ENCODE measurements at regions not wholly inside any gene's neighbourhood (a gene's known extent, or its start where the extent isn't known, plus 50 kb on each side); places are given as distances from the start of the nearest gene placed in this dataset.
"Not testable (repeated sequence)": the region's sequence is repeated elsewhere in the genome, so short reads cannot be mapped to it uniquely, and the experiment has no call there.

DNA sequence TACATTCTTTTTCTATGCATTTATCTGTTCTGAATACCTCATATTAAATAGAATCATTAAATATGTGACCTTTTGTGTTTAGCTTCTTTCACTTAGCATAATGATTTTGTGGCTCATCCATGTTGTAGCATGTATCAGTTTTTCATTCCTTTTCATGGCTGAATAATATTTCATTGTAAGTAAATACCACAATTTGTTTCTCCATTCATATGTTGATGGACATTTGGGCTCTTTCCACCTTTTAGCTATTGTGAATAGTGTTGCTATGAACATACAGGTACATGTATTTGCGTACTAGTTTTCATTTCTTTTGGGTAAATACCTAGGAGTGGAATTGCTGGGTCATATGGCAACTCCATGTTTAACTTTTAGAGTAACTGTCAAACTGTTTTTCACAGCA lies 85.1 kb downstream of the GNL3L start:
- DNase-seq (ENCODE audit: low spot score), result no peak

DNA sequence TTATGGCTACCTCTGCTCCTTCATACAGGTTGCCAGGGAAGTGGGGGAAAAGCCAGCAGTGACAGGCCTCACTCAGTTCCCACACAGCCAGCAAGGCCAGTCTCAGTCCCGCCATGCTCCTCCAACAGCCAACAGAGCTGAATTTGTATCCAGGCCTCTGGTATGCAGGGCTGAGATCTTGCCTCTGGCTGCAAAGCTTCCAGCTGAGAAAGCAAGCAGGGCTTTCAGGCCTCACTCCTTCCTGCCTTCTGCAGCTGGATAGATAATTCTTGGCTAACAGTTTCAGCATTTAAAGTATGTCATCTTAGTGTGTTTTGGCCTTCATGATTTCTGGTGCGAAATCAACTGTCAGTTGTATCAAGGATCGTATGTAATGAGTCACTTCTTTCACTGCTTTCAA lies 103.6 kb downstream of the GNL3L start:
- DNase-seq (ENCODE audit: low spot score), result no peak

DNA sequence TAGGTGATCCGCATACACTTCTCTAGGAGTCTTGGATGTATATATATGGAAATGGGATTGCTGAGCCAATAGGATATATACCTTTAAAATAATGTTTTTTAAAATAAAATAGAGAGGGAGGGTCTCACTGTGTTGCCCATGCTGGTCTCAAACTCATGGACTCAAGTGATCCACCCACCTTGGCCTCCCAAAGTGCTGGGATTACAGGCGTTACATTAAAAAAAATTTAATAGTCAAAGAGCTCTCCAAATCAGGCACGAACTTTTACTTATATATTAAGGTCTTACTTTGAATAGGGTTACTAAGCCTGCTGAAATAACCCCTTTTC lies 109.0 kb downstream of the GNL3L start:
- DNase-seq (ENCODE audit: low spot score), result no peak

DNA sequence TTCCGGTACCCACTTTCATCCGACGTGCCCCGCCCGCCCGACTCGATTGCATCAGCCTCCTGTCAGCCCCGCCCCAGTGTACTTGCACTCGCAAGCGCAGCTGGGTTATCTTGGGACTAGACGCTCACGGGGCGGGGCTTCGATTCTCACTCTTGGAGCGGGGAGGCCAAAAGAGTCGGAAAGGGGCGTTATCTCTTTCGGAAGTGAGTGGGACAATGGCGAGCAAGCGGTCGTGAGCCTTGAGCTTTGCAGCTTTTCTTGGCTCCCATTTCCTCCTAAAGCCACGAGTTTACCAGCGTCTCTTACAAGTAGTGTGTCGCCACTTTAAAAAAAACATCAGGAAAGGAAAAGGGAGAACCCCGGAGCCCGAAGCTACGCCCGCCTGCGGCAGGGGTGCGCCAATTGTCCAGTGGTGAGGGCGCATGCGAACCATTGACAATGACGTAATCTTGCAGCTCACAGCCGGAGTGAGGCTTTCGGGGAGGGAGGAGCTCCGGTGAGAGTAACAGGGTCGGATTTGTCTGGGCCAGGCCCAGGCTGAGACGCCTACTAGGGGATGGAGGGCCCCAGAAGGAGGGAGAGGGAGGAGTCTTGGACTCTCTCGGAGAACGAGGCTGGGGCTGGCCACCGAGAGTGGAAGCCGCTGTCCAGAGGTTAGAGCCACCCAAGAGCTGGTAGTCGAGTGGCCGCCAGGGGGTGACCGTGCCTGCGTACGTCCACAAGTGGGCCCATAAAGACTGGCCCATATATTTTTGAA lies 109.5 kb downstream of the GNL3L start:
- peak; percentile 92 for DNase-seq (ENCODE audit: low spot score)

DNA sequence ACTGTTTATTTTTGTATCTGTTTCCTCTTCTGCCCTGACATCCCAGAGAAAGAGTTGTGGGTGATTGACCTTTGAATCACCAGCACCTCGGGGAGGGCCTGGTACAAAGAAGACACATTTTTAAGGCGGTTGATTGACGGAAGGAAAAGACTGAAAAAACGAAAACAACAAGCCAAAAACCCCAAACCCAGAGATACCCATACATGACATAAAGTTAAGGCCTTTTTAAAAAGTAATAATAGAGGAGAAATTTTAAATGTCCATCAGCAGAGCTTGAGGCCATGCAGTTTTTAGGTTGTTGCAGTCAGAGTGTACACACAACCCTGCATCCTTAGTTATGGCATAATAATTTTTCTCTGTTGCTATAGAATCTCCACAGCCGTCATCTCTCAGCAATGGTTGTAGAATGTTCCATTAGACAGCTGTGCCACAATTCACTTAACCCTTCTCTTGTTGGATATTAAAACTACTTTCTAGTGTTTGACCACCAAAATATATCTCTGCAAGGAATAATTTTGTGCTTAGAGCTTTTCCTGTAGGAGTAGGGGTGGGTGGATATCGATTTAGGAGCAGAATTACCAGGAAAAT lies 110.2 kb downstream of the GNL3L start:
- no peak for DNase-seq (ENCODE audit: low spot score)

DNA sequence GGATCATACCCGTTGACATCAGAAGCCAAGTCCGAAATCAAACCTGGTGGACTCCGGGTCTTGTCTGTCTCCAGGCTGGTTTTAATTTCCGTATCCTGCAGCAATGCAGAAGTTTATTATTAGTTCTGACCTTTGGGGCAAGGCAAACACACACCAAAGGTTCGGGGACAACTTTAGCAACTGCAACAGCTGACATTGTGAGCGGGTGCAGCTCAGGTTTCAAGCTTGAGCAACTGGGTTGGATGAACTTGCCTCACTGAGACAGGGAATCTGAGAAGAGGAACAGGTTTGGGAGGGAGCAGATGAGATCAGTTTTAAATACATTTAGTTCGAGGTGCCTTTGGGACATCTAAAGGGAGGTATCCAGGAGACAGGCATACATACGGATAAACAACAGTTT lies 110.7 kb downstream of the GNL3L start:
- no peak for DNase-seq (ENCODE audit: low spot score)

DNA sequence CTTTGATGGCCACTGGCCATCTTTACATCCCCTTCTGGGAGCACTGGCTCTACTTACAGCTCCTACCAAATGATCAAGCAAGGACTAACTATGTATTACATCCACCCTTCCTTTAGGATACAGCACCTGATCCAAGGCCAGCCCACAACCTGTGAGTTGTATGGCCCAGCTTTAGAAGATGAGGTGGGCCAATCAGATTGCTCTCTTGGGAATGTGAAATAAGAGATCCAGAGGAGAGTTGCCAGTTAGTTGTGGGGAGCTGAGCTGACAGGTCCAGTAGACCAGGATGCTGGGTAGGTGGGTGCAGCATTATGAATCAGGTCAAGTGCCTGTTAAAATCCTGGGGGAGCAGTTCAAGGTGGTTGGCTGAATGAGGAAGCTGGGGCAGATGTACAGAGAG lies 111.5 kb downstream of the GNL3L start:
- no peak for DNase-seq (ENCODE audit: low spot score)

DNA sequence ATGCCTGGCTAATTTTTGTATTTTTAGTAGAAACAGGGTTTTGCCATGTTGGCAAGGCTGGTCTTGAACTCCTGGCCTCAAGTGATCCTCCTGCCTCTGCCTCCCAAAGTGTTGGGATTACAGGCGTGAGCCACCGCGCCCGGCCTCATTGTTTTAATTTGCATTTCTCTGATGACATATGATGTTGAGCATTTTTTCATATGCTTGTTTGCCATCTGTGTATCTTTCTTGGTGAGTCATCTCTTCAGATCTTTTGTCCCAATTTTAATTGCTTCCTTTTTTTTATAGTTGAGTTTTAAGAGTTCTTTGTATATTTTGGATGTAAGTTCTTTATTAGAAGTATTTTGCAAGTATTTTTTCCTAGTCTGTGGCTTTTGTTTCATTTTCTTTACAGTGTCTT lies 117.6 kb downstream of the GNL3L start:
- not testable (repeated sequence) for DNase-seq (ENCODE audit: low spot score)

DNA sequence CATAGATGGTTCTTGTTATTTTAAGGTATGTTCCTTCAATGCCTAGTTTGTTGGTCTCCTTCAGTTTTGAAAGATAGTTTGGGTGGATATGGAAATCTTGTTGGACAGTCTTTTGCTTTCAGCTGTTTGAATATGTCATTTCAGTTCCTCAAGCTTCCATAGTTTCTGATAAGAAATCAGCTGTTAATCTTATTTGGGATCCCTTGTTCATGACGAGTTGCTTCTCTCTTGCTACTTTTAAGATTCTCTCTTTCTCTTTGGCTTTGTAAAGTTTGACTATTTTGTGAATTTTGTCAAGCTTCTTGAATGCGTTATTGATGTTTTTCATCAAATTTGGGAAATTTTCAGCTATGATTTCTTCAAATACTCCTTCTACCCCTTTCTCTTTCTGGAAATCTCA lies 129.5 kb downstream of the GNL3L start:
- DNase-seq (ENCODE audit: low spot score), result no peak

DNA sequence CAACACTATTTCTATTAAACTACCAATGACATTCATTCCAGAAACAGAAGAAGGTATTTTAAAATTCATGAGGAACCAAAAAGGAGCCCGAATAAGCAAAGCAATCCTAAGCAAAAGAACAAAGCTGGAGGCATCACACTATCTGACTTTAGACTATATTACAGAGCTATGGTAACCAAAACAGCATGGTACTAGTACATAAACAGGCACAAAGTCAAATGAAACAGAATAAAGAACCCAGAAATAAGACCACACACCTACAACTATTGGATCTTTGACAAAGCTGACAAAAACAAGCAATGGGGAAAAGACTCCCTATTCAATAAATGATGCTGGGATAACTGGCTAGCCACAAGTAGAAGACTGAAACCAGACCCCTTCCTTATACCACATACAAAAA lies 122.3 kb downstream of the ITIH6 start:
- DNase-seq (ENCODE audit: low spot score), result no peak

DNA sequence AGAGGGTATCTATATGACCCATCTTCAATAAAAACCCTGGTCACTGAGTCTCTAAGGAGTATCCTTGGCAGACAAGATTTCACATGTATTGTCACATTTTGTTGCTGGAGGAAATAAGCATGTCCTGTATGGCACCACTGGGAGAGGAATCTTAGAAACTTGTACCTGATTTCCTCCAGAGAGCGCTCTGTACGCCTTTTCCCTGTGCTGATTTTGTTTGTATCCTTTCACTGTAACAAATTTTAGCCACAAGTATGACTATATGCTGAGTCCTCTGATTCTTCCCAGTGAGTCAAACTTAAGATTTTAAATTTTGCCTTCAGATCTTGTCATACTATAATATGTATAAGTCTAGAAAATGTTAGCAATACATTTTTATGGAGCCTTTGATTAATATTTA lies 102.8 kb downstream of the ITIH6 start:
- DNase-seq (ENCODE audit: low spot score), result no peak

DNA sequence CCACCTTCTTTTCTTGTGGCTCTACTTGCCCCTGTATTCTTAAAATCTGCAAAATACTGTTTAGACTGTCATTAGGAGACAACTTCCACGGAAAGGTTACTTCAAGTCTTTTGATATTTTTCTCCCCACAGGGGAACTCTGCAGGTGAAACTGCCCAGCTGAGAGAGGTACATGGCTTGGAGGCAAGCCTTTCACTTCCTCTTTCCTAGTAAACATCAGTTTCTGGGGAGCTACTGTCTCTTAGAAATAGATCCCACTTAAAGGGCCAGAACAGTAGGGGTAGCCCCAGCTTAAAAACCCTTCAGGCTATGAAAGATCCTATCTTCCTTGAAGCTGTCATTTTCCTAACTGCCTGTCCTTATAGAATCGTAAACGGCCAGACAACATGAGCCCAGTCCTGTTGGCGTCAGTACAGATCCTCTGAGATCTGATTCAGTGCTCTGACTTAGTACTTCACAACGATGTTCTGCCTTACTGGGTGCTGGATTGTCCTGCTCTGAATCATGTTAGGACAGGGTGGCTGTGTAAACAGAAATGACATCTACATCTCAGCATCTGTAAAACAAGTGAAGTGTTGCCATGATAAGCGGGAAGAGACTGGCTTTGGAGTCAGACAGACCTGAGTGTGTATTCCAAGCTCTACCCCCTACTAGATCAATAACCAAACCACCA lies 102.1 kb downstream of the ITIH6 start:
- no peak for DNase-seq (ENCODE audit: low spot score)

All from CD4-positive, alpha-beta T cell treated with Interleukin-6 at 100 ng/mL for 8 hours (primary cell).